ENCODE measurements at regions not wholly inside any gene's neighbourhood (a gene's known extent, or its start where the extent isn't known, plus 50 kb on each side); places are given as distances from the start of the nearest gene placed in this dataset.

- TF ChIP-seq EZH2 (IDR thresholded peaks at IDR 0.05; ENCODE audit: insufficient read depth, low read length) = no peak
- no peak for TF ChIP-seq CTCF (IDR thresholded peaks at IDR 0.05; ENCODE audit: insufficient read depth, low read depth, low read length)
Measured at GRCh38 chr10:4719671-4720070, 106.3 kb upstream of the AKR1E2 start.
